ENCODE measurements at regions not wholly inside any gene's neighbourhood (a gene's known extent, or its start where the extent isn't known, plus 50 kb on each side); places are given as distances from the start of the nearest gene placed in this dataset.

DNA sequence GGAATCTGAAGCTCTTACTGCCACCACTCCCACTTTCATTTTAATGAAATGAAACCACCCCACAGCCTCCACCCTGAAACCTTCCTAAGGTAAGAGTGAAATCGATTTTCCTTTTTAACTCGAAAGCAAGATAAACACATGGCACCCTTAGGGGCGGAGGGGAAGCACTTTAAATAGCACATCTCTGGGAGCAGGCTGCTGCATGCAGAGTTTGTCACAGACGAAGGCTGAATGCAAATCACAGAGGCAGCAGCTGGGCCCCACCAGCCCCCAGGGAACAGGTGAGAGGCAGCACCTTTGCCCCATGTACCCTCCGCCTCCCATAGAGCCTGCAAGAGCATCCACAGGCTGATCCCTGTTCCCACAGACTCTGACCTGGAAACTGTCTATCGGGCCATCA lies 60.0 kb upstream of the GRIK3 start:
- Histone ChIP-seq H3K9me3 (ENCODE audit: control insufficient read depth, insufficient read depth, low read depth, low read length) (no peaks in the 10 kb centered on the region), H3K36me3 (ENCODE audit: control insufficient read depth, insufficient read depth, low read length) (no peaks in the 10 kb centered on the region), H3K4me3 (ENCODE audit: low read depth in 2 of 2, low read length in 2 of 2) (no peak overlapping the region), H3K4me1 (ENCODE audit: control insufficient read depth, insufficient read depth, low read length) (no peaks in the 10 kb centered on the region), H3K27me3 (ENCODE audit: control insufficient read depth, insufficient read depth, low read length) (peaks cover 3% of the 10 kb centered on the region; the same call in 1 of the 2 replicates), H3K27ac (ENCODE audit: low read length) (no peak overlapping the region)
- ChIA-PET CTCF (no interaction called here), POLR2A (no interaction called here)
- no peak for DNase-seq (ENCODE audit: low read depth, low spot score)
- intact Hi-C loops (cut with micrococcal nuclease; ENCODE audit: unreplicated experiment) (no loop called here), in situ Hi-C loops (cut with HindIII; ENCODE audit: low pct_unique_long_range_greater_than_20kb, low sequenced_read_pairs) (no loop called here)
- TF ChIP-seq, protein P1, sequence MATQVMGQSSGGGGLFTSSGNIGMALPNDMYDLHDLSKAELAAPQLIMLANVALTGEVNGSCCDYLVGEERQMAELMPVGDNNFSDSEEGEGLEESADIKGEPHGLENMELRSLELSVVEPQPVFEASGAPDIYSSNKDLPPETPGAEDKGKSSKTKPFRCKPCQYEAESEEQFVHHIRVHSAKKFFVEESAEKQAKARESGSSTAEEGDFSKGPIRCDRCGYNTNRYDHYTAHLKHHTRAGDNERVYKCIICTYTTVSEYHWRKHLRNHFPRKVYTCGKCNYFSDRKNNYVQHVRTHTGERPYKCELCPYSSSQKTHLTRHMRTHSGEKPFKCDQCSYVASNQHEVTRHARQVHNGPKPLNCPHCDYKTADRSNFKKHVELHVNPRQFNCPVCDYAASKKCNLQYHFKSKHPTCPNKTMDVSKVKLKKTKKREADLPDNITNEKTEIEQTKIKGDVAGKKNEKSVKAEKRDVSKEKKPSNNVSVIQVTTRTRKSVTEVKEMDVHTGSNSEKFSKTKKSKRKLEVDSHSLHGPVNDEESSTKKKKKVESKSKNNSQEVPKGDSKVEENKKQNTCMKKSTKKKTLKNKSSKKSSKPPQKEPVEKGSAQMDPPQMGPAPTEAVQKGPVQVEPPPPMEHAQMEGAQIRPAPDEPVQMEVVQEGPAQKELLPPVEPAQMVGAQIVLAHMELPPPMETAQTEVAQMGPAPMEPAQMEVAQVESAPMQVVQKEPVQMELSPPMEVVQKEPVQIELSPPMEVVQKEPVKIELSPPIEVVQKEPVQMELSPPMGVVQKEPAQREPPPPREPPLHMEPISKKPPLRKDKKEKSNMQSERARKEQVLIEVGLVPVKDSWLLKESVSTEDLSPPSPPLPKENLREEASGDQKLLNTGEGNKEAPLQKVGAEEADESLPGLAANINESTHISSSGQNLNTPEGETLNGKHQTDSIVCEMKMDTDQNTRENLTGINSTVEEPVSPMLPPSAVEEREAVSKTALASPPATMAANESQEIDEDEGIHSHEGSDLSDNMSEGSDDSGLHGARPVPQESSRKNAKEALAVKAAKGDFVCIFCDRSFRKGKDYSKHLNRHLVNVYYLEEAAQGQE (IDR thresholded peaks at IDR 0.05; ENCODE audit: insufficient read depth in 1 of 2, low read depth in 2 of 2, low read length in 1 of 2), result no peak
- no peak for TF ChIP-seq SIN3A (IDR thresholded peaks at IDR 0.05; ENCODE audit: borderline replicate concordance, insufficient read depth, low read depth, low read length)
- no peak for TF ChIP-seq POLR2AphosphoS5 (IDR thresholded peaks at IDR 0.05; ENCODE audit: low read depth, low read length)
- TF ChIP-seq, protein P2, sequence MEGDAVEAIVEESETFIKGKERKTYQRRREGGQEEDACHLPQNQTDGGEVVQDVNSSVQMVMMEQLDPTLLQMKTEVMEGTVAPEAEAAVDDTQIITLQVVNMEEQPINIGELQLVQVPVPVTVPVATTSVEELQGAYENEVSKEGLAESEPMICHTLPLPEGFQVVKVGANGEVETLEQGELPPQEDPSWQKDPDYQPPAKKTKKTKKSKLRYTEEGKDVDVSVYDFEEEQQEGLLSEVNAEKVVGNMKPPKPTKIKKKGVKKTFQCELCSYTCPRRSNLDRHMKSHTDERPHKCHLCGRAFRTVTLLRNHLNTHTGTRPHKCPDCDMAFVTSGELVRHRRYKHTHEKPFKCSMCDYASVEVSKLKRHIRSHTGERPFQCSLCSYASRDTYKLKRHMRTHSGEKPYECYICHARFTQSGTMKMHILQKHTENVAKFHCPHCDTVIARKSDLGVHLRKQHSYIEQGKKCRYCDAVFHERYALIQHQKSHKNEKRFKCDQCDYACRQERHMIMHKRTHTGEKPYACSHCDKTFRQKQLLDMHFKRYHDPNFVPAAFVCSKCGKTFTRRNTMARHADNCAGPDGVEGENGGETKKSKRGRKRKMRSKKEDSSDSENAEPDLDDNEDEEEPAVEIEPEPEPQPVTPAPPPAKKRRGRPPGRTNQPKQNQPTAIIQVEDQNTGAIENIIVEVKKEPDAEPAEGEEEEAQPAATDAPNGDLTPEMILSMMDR (IDR thresholded peaks at IDR 0.05), result no peak
- TF ChIP-seq TCF7L2 (IDR thresholded peaks at IDR 0.05; ENCODE audit: low read depth, low read length), result no peak
- no peak for ATAC-seq
- no TSS peak for BruUV-seq (replicated peaks)

DNA sequence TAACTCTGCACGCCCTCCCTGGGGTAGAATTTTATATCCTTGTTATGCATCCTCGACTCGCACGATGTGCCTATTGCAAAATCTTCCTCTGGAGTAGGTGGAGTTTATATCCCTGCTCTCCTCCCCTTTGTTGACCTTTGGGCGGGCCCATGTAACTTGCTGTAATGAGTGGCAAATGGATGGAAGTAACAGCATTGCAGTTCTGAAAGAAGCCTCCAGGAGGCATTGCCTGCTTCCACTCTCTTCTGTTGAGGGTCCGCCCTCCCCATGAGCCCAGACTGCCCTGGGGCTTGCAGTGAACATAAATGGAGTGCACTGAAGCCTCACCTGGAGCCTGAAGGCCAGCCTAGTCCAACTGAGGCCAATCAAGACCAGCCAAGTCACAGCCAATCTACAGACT lies 62.2 kb upstream of the GRIK3 start:
- no peaks in the 10 kb centered on the region for H3K4me1 ChIP-seq (ENCODE audit: control insufficient read depth, insufficient read depth, low read length)
- no peaks in the 10 kb centered on the region for H3K36me3 ChIP-seq (ENCODE audit: control insufficient read depth, insufficient read depth, low read length)
- in situ Hi-C loops (cut with HindIII; ENCODE audit: low pct_unique_long_range_greater_than_20kb, low sequenced_read_pairs) (no loop called here), intact Hi-C loops (cut with micrococcal nuclease; ENCODE audit: unreplicated experiment) (no loop called here)
- CTCF ChIA-PET, result no interaction called here
- BruUV-seq (replicated peaks), result no TSS peak
- H3K4me3 ChIP-seq (ENCODE audit: low read depth in 2 of 2, low read length in 2 of 2), result no peak overlapping the region
- ATAC-seq (no peak), DNase-seq (ENCODE audit: low read depth, low spot score) (no peak)
- no peaks in the 10 kb centered on the region for H3K9me3 ChIP-seq (ENCODE audit: control insufficient read depth, insufficient read depth, low read depth, low read length)
- POLR2A ChIA-PET, result no interaction called here
- peaks cover 3% of the 10 kb centered on the region; the same call in 1 of the 2 replicates for H3K27me3 ChIP-seq (ENCODE audit: control insufficient read depth, insufficient read depth, low read length)
- H3K27ac ChIP-seq (ENCODE audit: low read length), result no peak overlapping the region
- TF ChIP-seq, protein P2 (IDR thresholded peaks at IDR 0.05), result peak; percentile 35; the same call in 1 of the 2 replicates
- no peak for TF ChIP-seq SIN3A (IDR thresholded peaks at IDR 0.05; ENCODE audit: borderline replicate concordance, insufficient read depth, low read depth, low read length)
